H9 (cell line): ENCODE measurements at regions not wholly inside any gene's neighbourhood (a gene's known extent, or its start where the extent isn't known, plus 50 kb on each side); places are given as distances from the start of the nearest gene placed in this dataset.

ENCODE experiments used
- DNase-seq: peaks from one replicate; pipeline ENCODE4 v3.0.0-alpha.2; 2017
- H2AFZ ChIP-seq: one replicate; pipeline ENCODE4 v1.6.1; 2013; ENCODE audit warnings: mild to moderate bottlenecking, low read length, control low read depth, moderate library complexity
- H2AK5ac ChIP-seq: 2 replicates; pipeline ENCODE4 v1.6.1; 2013; ENCODE audit warnings: low read length, control low read depth, mixed read lengths; ENCODE audit not compliant: insufficient read length
- H2BK120ac ChIP-seq: one replicate; pipeline ENCODE4 v1.6.1; 2013; ENCODE audit warnings: low read depth, mild to moderate bottlenecking, low read length, control low read depth, inconsistent platforms; ENCODE audit not compliant: poor library complexity, severe bottlenecking
- H2BK12ac ChIP-seq: 2 replicates; pipeline ENCODE4 v1.6.1; 2013; ENCODE audit warnings: low read length, control low read depth, mixed read lengths, low read depth; ENCODE audit not compliant: insufficient read length
- H2BK15ac ChIP-seq: 2 replicates; pipeline ENCODE4 v1.6.1; 2013; ENCODE audit warnings: low read depth, low read length, control low read depth
- H2BK20ac ChIP-seq: one replicate; pipeline ENCODE4 v1.6.1; 2013; ENCODE audit warnings: low read depth, mild to moderate bottlenecking, low read length, control low read depth, inconsistent platforms; ENCODE audit not compliant: poor library complexity, severe bottlenecking
- H2BK5ac ChIP-seq: 2 replicates; pipeline ENCODE4 v1.6.1; 2013; ENCODE audit warnings: low read length, control low read depth, mixed read lengths; ENCODE audit not compliant: insufficient read length
- H3K14ac ChIP-seq: 2 replicates; pipeline ENCODE4 v1.6.1; 2013; ENCODE audit warnings: low read length, control low read depth; ENCODE audit not compliant: insufficient read depth
- H3K18ac ChIP-seq: 2 replicates; pipeline ENCODE4 v1.6.1; 2013; ENCODE audit warnings: low read depth, mild to moderate bottlenecking, mixed read lengths, low read length, control low read depth; ENCODE audit not compliant: insufficient read length
- H3K23ac ChIP-seq: 2 replicates; pipeline ENCODE4 v1.6.1; 2013; ENCODE audit warnings: low read length, control low read depth, mixed read lengths, low read depth; ENCODE audit not compliant: insufficient read length
- H3K23me2 ChIP-seq: 2 replicates; pipeline ENCODE4 v1.6.1; 2013; ENCODE audit warnings: low read depth, mild to moderate bottlenecking, mixed read lengths, low read length, control low read depth; ENCODE audit not compliant: insufficient read length, poor library complexity, severe bottlenecking
- H3K27ac ChIP-seq: 2 replicates; pipeline ENCODE4 v1.5.1; 2013; ENCODE audit warnings: low read length, control low read depth, mixed read lengths, low read depth; ENCODE audit not compliant: insufficient read length
- H3K27me3 ChIP-seq: 2 replicates; pipeline ENCODE4 v1.6.1; 2013; ENCODE audit warnings: low read length, control low read depth, inconsistent platforms; ENCODE audit not compliant: insufficient read depth
- H3K4ac ChIP-seq: 2 replicates; pipeline ENCODE4 v1.6.1; 2013; ENCODE audit warnings: low read depth, mild to moderate bottlenecking, control low read depth, inconsistent platforms, low read length, moderate library complexity
- H3K4me1 ChIP-seq: 2 replicates; pipeline ENCODE4 v1.6.1; 2013; ENCODE audit warnings: low read length, control low read depth, inconsistent platforms; ENCODE audit not compliant: insufficient read depth
- H3K4me2 ChIP-seq: 2 replicates; pipeline ENCODE4 v1.6.1; 2013; ENCODE audit warnings: low read length, control low read depth, mixed read lengths; ENCODE audit not compliant: insufficient read length, insufficient read depth
- H3K56ac ChIP-seq: 2 replicates; pipeline ENCODE4 v1.6.1; 2013; ENCODE audit warnings: low read depth, mild to moderate bottlenecking, mixed read lengths, low read length, control low read depth; ENCODE audit not compliant: insufficient read length
- H3K79me1 ChIP-seq: 2 replicates; pipeline ENCODE4 v1.6.1; 2013; ENCODE audit warnings: low read depth, mild to moderate bottlenecking, moderate library complexity, low read length, control low read depth, inconsistent platforms; ENCODE audit not compliant: insufficient read depth, poor library complexity, severe bottlenecking
- H3K79me2 ChIP-seq: 2 replicates; pipeline ENCODE4 v1.6.1; 2013; ENCODE audit warnings: low read length, control low read depth, inconsistent platforms; ENCODE audit not compliant: insufficient read depth
- H3K9ac ChIP-seq: 2 replicates; pipeline ENCODE4 v1.6.1; 2013; ENCODE audit warnings: low read length, control low read depth, mixed read lengths; ENCODE audit not compliant: insufficient read length; ENCODE audit errors: extremely low read depth
- H3K9me3 ChIP-seq: one replicate; pipeline ENCODE4 v1.6.1; 2013; ENCODE audit warnings: low read depth, low read length, inconsistent platforms; ENCODE audit not compliant: control insufficient read depth
- H3T11ph ChIP-seq: one replicate; pipeline ENCODE4 v1.6.1; 2013; ENCODE audit warnings: mild to moderate bottlenecking, low read length, control low read depth, inconsistent platforms
- H4K20me1 ChIP-seq: one replicate; pipeline ENCODE4 v1.6.1; 2013; ENCODE audit not compliant: control insufficient read depth, insufficient read length, insufficient read depth
- H4K5ac ChIP-seq: 2 replicates; pipeline ENCODE4 v1.6.1; 2013; ENCODE audit warnings: low read depth, mild to moderate bottlenecking, mixed read lengths, low read length, control low read depth; ENCODE audit not compliant: insufficient read length
- H4K8ac ChIP-seq: replicated peaks from 2 replicates; pipeline ENCODE4 v1.6.1; 2013; ENCODE audit warnings: low read length, control low read depth, mixed read lengths, low read depth; ENCODE audit not compliant: insufficient read length
- H4K91ac ChIP-seq: 2 replicates; pipeline ENCODE4 v1.6.1; 2013; ENCODE audit warnings: low read depth, mild to moderate bottlenecking, moderate library complexity, mixed read lengths, low read length, control low read depth; ENCODE audit not compliant: insufficient read length
- H3K27ac Mint-ChIP-seq, 3 experiments: 2 replicates in 2 of 3; 3 replicates in 1 of 3; pipeline ENCODE4 v1.8.0; 2020 to 2021; ENCODE audit warnings: mixed read lengths in 3 of 3, mild to moderate bottlenecking in 1 of 3, moderate library complexity in 1 of 3
- H3K27me3 Mint-ChIP-seq: 2 replicates; pipeline ENCODE4 v1.8.0; 2021; ENCODE audit warnings: low read depth, mild to moderate bottlenecking, moderate library complexity, mixed read lengths
- H3K36me3 Mint-ChIP-seq, 3 experiments: 2 replicates in 2 of 3; 3 replicates in 1 of 3; pipeline ENCODE4 v1.8.0; 2020 to 2021; ENCODE audit warnings: low read depth in 3 of 3, mixed read lengths in 3 of 3; ENCODE audit not compliant: insufficient read depth in 1 of 3
- H3K4me1 Mint-ChIP-seq, 2 experiments: 2 replicates each; pipeline ENCODE4 v1.8.0; 2020; ENCODE audit warnings: mixed read lengths in 2 of 2
- H3K4me3 Mint-ChIP-seq, 2 experiments: 2 replicates in 1 of 2; 3 replicates in 1 of 2; pipeline ENCODE4 v1.8.0; 2020 to 2021; ENCODE audit warnings: mild to moderate bottlenecking in 2 of 2, mixed read lengths in 2 of 2, moderate library complexity in 1 of 2
- H3K9me3 Mint-ChIP-seq, 2 experiments: 2 replicates in 1 of 2; 3 replicates in 1 of 2; pipeline ENCODE4 v1.8.0; 2020; ENCODE audit warnings: mild to moderate bottlenecking in 2 of 2, mixed read lengths in 2 of 2, moderate library complexity in 1 of 2
- WGBS: extraction: QIAGEN DNeasy Blood & Tissue Kit; methylation state at CpG from one replicate; pipeline ENCODE4 v1.1.7; 2013; ENCODE audit warnings: missing lambda C conversion rate, low lambda C conversion rate, mixed read lengths; ENCODE audit not compliant: insufficient read length; ENCODE audit errors: extremely low coverage; 5-methylcytosine and 5-hydroxymethylcytosine counted together
- TF ChIP-seq, protein P1 (sequence below): fragments of 200-600 bp; sonication (generic); conservative IDR thresholded peaks from 3 replicates; pipeline ENCODE4 v1.8.0; 2021; ENCODE audit warnings: antibody characterized with exemption, mild to moderate bottlenecking

DNA sequence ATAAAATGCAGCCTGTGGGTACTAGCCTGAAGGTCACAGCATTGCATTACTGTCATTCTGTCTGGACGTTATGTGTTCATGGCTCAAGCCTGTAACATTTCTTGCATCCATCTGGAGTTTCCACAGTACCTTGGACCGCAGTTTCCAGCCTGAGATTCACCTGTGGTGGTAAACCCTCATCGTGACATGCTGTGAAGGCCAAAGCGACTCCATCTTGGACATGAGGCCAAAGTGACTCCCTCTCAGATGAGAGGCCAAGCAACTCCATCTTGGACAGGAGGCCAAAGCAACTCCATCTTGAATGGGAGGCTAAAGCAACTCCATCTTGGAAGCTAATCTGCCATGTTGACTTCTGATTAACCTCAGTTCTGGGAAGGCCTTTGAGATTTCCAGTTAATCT lies 257.7 kb upstream of the MYT1L start:
- WGBS = no CpG with 5 or more reads among the region's 4 CpGs
- no peaks in the 10 kb centered on the region for H3K79me1 ChIP-seq
- DNase-seq = no peak
- H4K8ac ChIP-seq = no peak overlapping the region
- no peak overlapping the region for H3K4me2 ChIP-seq
- no peaks in the 10 kb centered on the region for H4K20me1 ChIP-seq
- no peak overlapping the region for H4K91ac ChIP-seq
- no peak overlapping the region for H3K56ac ChIP-seq
- no peak overlapping the region for H3T11ph ChIP-seq
- H3K4me1 ChIP-seq = peaks cover 4% of the 10 kb centered on the region; the same call in 1 of the 2 replicates
- no peak overlapping the region for H2BK5ac ChIP-seq
- no peak overlapping the region for H3K18ac ChIP-seq
- no peak overlapping the region for H3K23ac ChIP-seq
- H3K27ac ChIP-seq = no peak overlapping the region
- no peak overlapping the region for H4K5ac ChIP-seq
- Mint-ChIP-seq H3K36me3 (no peaks in the 10 kb centered on the region), H3K9me3 (no peaks in the 10 kb centered on the region), H3K4me1 (peaks cover 14 to 15% of the 10 kb centered on the region in 2 experiments), H3K4me3 (no peak overlapping the region), H3K27me3 (no peaks in the 10 kb centered on the region), H3K27ac (no peak overlapping the region)
- H2BK15ac ChIP-seq = no peak overlapping the region
- H2AFZ ChIP-seq = no peak overlapping the region
- no peak overlapping the region for H2BK12ac ChIP-seq
- H3K9me3 ChIP-seq = no peaks in the 10 kb centered on the region
- no peak overlapping the region for H3K9ac ChIP-seq
- TF ChIP-seq, protein P1, sequence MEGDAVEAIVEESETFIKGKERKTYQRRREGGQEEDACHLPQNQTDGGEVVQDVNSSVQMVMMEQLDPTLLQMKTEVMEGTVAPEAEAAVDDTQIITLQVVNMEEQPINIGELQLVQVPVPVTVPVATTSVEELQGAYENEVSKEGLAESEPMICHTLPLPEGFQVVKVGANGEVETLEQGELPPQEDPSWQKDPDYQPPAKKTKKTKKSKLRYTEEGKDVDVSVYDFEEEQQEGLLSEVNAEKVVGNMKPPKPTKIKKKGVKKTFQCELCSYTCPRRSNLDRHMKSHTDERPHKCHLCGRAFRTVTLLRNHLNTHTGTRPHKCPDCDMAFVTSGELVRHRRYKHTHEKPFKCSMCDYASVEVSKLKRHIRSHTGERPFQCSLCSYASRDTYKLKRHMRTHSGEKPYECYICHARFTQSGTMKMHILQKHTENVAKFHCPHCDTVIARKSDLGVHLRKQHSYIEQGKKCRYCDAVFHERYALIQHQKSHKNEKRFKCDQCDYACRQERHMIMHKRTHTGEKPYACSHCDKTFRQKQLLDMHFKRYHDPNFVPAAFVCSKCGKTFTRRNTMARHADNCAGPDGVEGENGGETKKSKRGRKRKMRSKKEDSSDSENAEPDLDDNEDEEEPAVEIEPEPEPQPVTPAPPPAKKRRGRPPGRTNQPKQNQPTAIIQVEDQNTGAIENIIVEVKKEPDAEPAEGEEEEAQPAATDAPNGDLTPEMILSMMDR = no peak
- H3K27me3 ChIP-seq = no peaks in the 10 kb centered on the region
- H2BK120ac ChIP-seq = no peak overlapping the region
- H3K79me2 ChIP-seq = no peaks in the 10 kb centered on the region
- no peak overlapping the region for H2BK20ac ChIP-seq
- no peak overlapping the region for H3K4ac ChIP-seq
- H3K23me2 ChIP-seq = no peaks in the 10 kb centered on the region
- H2AK5ac ChIP-seq = no peak overlapping the region
- H3K14ac ChIP-seq = no peak overlapping the region
